Testis (tissue), 2 donors: ENCODE measurements at regions not wholly inside any gene's neighbourhood (a gene's known extent, or its start where the extent isn't known, plus 50 kb on each side); places are given as distances from the start of the nearest gene placed in this dataset.

Experiments used
- CTCF ChIP-seq, 3 experiments: fragments of 450-650 bp in 2 of 3; fragments of 200-600 bp in 1 of 3; sonication (generic) in 1 of 3; IDR thresholded peaks; one replicate each; pipeline ENCODE4 v1.5.1; 2016 to 2019; ENCODE audit warnings: antibody characterized with exemption in 3 of 3, mild to moderate bottlenecking in 2 of 3, moderate library complexity in 1 of 3
- POLR2A ChIP-seq: fragments of 450-650 bp; IDR thresholded peaks from one replicate; pipeline ENCODE4 v1.6.1; 2017; ENCODE audit warnings: antibody characterized with exemption, mild to moderate bottlenecking, moderate library complexity

DNA sequence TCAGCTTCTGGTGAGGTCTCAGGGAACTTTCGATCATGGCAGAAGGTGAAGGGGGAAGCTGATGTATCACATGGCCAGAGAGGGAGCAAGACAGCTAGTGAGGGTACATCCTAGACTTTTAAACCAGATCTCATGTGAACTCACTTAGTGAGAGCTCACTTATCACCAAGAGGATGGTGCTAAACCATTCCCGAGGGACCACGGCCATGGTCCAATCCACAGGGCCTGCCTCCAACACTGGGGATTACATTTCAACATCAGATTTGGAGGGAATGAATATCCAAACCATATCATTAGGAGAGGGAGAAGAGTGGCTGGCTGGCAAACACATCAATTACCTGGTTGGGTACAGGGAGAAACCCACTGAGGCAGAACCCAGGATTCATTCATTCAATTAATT lies 75.7 kb upstream of the HAAO start:
- TF ChIP-seq POLR2A (no peak), CTCF (IDR thresholded peaks at IDR 0.05) (no peak)
